Calu3 (cell line): ENCODE measurements at regions not wholly inside any gene's neighbourhood (a gene's known extent, or its start where the extent isn't known, plus 50 kb on each side); places are given as distances from the start of the nearest gene placed in this dataset.

Experiments used
- BruUV-seq: library from RNA; stranded (reverse); fragments of 400-500 nt; replicated peaks from 2 replicates; lab custom pipeline; 2021; lab: Mats Ljungman, UMichigan
- CTCF ChIA-PET: fragments of 300-600 bp; sonication (Branson Sonifier 250); formaldehyde crosslinking; loops from one replicate; lab custom pipeline; 2022; ENCODE audit warnings: antibody characterized with exemption; lab: Charles Lee
- DNase-seq: peaks from one replicate; pipeline ENCODE4 v3.0.0; 2022
- H3K27ac Mint-ChIP-seq: one replicate; pipeline ENCODE4 v1.8.0; 2022; ENCODE audit warnings: mixed read lengths; ENCODE audit not compliant: unreplicated experiment
- H3K27me3 Mint-ChIP-seq: one replicate; pipeline ENCODE4 v1.8.0; 2022; ENCODE audit warnings: mixed read lengths; ENCODE audit not compliant: unreplicated experiment
- H3K36me3 Mint-ChIP-seq: one replicate; pipeline ENCODE4 v1.8.0; 2022; ENCODE audit warnings: mild to moderate bottlenecking, moderate library complexity, mixed read lengths; ENCODE audit not compliant: insufficient read depth, unreplicated experiment
- H3K4me1 Mint-ChIP-seq: one replicate; pipeline ENCODE4 v1.8.0; 2022; ENCODE audit warnings: mild to moderate bottlenecking, low read depth, mixed read lengths; ENCODE audit not compliant: unreplicated experiment
- H3K4me3 Mint-ChIP-seq: one replicate; pipeline ENCODE4 v1.8.0; 2022; ENCODE audit warnings: mild to moderate bottlenecking, low read depth, moderate library complexity, mixed read lengths; ENCODE audit not compliant: unreplicated experiment
- H3K9me3 Mint-ChIP-seq: one replicate; pipeline ENCODE4 v1.8.0; 2022; ENCODE audit warnings: low read depth, mixed read lengths; ENCODE audit not compliant: unreplicated experiment
- CTCF ChIP-seq: fragments of 200-600 bp; IDR thresholded peaks from one replicate; pipeline ENCODE4 v1.8.0; 2022; ENCODE audit warnings: antibody characterized with exemption; ENCODE audit not compliant: unreplicated experiment
- intact Hi-C: fragments of 100-400 bp; cut with micrococcal nuclease; formaldehyde crosslinking; loops from one replicate; pipeline ENCODE4 v1.10.0; 2022; ENCODE audit not compliant: unreplicated experiment

- H3K4me3 Mint-ChIP-seq, result no peak overlapping the region
- CTCF ChIA-PET, result no interaction called here
Measured at GRCh38 chr4:43875655-43876054, 573.0 kb downstream of the KCTD8 start.

GRCh38 chr4:43882470-43882869, 566.1 kb downstream of the KCTD8 start:
- H3K4me1 Mint-ChIP-seq, result no peaks in the 10 kb centered on the region
- no TSS peak for BruUV-seq
- peaks cover 3% of the 10 kb centered on the region for H3K9me3 Mint-ChIP-seq
- no peak for DNase-seq
- intact Hi-C loops, result no loop called here
- H3K27me3 Mint-ChIP-seq, result no peaks in the 10 kb centered on the region
- CTCF ChIA-PET, result no interaction called here
- no peak for TF ChIP-seq CTCF
- no peaks in the 10 kb centered on the region for H3K36me3 Mint-ChIP-seq
- H3K27ac Mint-ChIP-seq, result no peak overlapping the region
- H3K4me3 Mint-ChIP-seq, result no peak overlapping the region

More at GRCh38 chr4:43875655-43876054, 573.0 kb downstream of the KCTD8 start:
- Mint-ChIP-seq H3K27me3 (no peaks in the 10 kb centered on the region), H3K36me3 (no peaks in the 10 kb centered on the region), H3K27ac (no peak overlapping the region), H3K4me1 (no peaks in the 10 kb centered on the region), H3K9me3 (peaks cover 8% of the 10 kb centered on the region)
- no peak for TF ChIP-seq CTCF
- no peak for DNase-seq
- intact Hi-C loops, result no loop called here
- BruUV-seq, result no TSS peak

DNA sequence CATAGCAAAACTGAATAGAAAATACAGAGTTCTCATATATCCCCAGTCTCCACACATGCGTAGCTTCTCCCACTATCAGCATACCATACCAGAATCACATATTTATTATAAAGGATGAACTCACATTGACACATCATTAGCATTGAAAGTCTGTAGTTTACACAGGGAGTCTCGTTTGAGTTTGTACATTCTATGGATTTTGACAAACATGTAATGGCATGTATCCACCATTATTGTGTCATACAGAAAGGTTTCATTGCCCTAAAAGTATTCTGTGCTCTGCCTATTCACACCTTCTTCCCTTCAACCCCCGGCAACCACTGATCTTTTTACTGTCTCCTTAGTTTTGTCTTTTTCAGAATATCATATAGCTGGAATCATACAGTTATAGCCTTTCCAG, 562.4 kb downstream of the KCTD8 start:
- intact Hi-C loops, result no loop called here
- CTCF ChIA-PET, result no interaction called here
- TF ChIP-seq CTCF, result no peak
- Mint-ChIP-seq H3K27ac (no peak overlapping the region), H3K4me3 (no peak overlapping the region), H3K9me3 (peaks cover 4% of the 10 kb centered on the region), H3K4me1 (no peaks in the 10 kb centered on the region), H3K36me3 (no peaks in the 10 kb centered on the region), H3K27me3 (no peaks in the 10 kb centered on the region)
- DNase-seq, result no peak
- no TSS peak for BruUV-seq

GRCh38 chr4:43898836-43899235, 549.8 kb downstream of the KCTD8 start:
- no peak for TF ChIP-seq CTCF
- intact Hi-C loops, result no loop called here
- H3K4me1 Mint-ChIP-seq, result no peaks in the 10 kb centered on the region
- H3K27ac Mint-ChIP-seq, result no peak overlapping the region
- no peaks in the 10 kb centered on the region for H3K27me3 Mint-ChIP-seq
- no peak for DNase-seq
- H3K4me3 Mint-ChIP-seq, result no peak overlapping the region
- CTCF ChIA-PET, result interaction anchor here (0.7 kb wide), 1 partner anchor 1737 kb away, joined by 4 read pairs; no protein-coding TSS in a partner anchor
- peaks cover 13% of the 10 kb centered on the region for H3K9me3 Mint-ChIP-seq
- BruUV-seq, result no TSS peak
- H3K36me3 Mint-ChIP-seq, result no peaks in the 10 kb centered on the region
